ENCODE measurements at regions not wholly inside any gene's neighbourhood (a gene's known extent, or its start where the extent isn't known, plus 50 kb on each side); places are given as distances from the start of the nearest gene placed in this dataset.
A peak's percentile ranks its signal among the peaks of the same experiment; 100 is the strongest.

DNA sequence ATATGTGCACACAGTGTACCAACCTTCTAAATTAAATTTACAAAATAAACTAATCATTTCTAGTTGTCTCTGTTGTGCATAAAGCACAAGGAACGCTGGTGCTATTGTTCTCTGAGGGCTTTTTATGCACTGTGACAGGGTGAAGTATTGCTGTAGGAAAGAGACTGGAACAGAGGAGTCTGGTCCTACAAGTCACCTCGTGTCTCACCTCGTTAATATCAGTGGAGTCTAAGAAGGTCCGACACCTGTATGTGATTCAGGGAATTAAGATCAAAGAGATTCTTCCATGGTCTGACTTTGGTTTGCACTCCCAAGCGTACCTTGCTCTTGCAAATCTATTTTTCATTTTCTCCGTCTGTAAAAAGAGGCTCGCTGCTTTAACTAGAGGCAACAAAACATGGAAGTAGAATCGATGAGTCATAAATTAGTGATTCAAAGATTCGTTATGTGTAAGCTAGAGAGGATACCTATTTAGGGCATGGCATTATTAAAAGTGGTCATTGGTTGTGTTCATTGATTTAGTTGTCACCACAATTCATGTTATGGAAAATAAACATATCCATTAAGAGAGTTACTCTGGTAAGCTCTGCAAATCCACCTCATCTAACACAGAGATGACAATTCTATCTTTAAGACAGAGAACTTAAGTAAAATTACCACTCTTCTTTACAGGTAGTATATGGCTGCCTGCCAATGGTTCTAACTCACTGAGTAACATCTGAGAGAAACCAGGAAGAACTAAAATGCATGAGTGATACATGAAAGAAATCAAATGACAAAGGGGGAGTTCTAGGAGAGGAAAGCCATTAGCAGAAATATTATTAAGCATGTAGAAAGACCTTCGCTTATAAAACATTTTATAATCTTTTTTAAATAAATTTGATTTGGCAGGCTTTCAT lies 219.4 kb upstream of the GBE1 start:
- H3K9me3 Mint-ChIP-seq, result peaks cover 0 to 4% (median 0%) of the 10 kb centered on the region in 3 donors
- H3K27ac Mint-ChIP-seq, result no peak overlapping the region
- no peaks in the 10 kb centered on the region for H3K4me1 Mint-ChIP-seq
- no peak overlapping the region for H3K4me3 Mint-ChIP-seq
- H3K27me3 Mint-ChIP-seq, result no peaks in the 10 kb centered on the region
- no peaks in the 10 kb centered on the region for H3K36me3 Mint-ChIP-seq

- Mint-ChIP-seq H3K27ac (no peak overlapping the region), H3K4me1 (peaks cover 0 to 2% (median 0%) of the 10 kb centered on the region in 3 donors), H3K27me3 (no peaks in the 10 kb centered on the region), H3K4me3 (no peak overlapping the region), H3K36me3 (no peaks in the 10 kb centered on the region), H3K9me3 (peaks cover 0 to 2% (median 0%) of the 10 kb centered on the region in 3 donors)
Observed at GRCh38 chr3:81974751-81975150, 213.3 kb upstream of the GBE1 start.

- Mint-ChIP-seq H3K27me3 (no peaks in the 10 kb centered on the region), H3K4me1 (peaks cover 0 to 2% (median 0%) of the 10 kb centered on the region in 3 donors), H3K4me3 (no peak overlapping the region), H3K27ac (no peak overlapping the region), H3K9me3 (no peaks in the 10 kb centered on the region), H3K36me3 (no peaks in the 10 kb centered on the region)
Observed at GRCh38 chr3:81968658-81969057, 207.2 kb upstream of the GBE1 start.

GRCh38 chr3:81967393-81967792 lies 205.9 kb upstream of the GBE1 start:
- H3K4me1 Mint-ChIP-seq, result no peaks in the 10 kb centered on the region
- peaks cover 0 to under 1% (median 0%) of the 10 kb centered on the region in 3 donors for H3K9me3 Mint-ChIP-seq

DNA sequence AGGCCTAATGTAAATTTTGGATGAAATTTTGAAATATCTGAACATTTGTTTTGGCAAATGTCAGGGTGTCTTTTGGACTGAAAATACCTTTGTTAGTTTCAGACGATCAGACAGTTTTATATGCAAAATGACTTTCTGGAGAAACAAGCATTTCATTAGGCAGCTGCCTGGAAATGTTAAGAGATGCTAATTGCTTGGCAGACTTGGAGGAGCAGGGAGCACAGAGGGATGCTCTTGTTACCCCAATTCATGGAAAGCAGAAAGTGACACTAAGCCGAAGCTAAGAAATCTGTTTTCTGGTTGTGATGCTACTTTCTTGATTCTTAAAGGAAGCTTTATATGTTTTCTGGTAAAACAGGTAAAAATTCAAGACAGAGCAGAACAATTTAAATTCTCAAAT lies 204.3 kb upstream of the GBE1 start:
- Mint-ChIP-seq H3K27ac (no peak overlapping the region), H3K4me3 (no peak overlapping the region), H3K4me1 (no peaks in the 10 kb centered on the region), H3K36me3 (no peaks in the 10 kb centered on the region), H3K27me3 (no peaks in the 10 kb centered on the region), H3K9me3 (peaks cover 0 to 2% (median 0%) of the 10 kb centered on the region in 3 donors)

More at GRCh38 chr3:81967393-81967792, 205.9 kb upstream of the GBE1 start:
- Mint-ChIP-seq H3K4me3 (no peak overlapping the region), H3K27me3 (no peaks in the 10 kb centered on the region), H3K27ac (no peak overlapping the region), H3K36me3 (no peaks in the 10 kb centered on the region)

DNA sequence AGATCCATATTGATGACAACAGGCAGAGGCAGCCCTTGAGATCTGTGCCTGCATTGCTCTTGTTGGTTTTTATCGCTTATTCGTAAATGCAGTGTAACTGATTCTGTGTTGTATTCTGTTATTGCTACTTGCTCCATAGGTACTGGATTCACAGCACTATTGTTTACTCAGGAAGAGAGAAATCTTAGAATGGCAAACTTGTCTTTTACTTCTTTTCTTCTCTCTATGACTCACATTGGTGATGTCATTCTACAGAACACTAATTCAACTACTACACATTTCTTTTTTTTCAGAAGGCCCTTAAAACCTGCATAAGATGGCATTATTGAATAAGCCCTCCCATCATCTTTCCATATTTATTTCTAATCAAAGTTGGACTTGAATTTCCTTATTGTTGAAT lies 201.0 kb upstream of the GBE1 start:
- no peaks in the 10 kb centered on the region for H3K27me3 Mint-ChIP-seq
- H3K9me3 Mint-ChIP-seq, result peaks cover 0 to 2% (median 0%) of the 10 kb centered on the region in 3 donors
- no peaks in the 10 kb centered on the region for H3K36me3 Mint-ChIP-seq

DNA sequence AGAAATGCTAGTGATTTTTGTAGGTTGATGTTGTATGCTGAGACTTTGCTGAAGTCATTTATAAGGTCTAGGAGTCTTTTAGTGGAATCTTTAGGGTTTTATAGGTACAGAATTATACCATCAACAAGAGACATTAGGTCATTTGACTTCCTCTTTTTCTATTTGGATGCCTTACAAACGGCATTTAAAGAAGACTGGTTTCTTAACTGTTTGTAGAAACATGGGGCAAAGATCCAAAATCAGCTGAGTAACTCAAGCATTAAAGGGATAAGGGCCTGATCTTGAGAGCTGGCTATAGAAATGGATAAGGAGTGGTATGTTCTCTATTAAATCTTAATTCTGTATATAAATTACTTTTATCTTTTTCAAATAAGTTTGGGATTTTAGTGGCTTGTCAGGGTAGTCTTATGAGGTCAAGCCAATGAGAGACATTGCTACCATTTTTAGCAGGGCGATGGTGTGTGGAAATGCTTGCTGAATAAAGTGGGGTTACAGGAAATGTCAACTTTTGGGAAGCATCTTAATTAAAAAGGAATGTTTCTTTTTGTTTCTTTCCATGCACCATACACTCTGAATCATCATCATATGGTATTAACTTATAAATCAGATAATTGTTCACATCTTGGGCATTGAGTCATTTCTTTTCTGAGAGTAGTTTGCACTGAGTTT lies 197.7 kb upstream of the GBE1 start:
- Mint-ChIP-seq H3K4me1 (no peaks in the 10 kb centered on the region), H3K9me3 (peaks cover 0 to 5% (median 2%) of the 10 kb centered on the region in 3 donors), H3K36me3 (no peaks in the 10 kb centered on the region), H3K4me3 (no peak overlapping the region), H3K27ac (no peak overlapping the region), H3K27me3 (no peaks in the 10 kb centered on the region)

More for the DNA sequence above, 201.0 kb upstream of the GBE1 start:
- no peak overlapping the region for H3K4me3 Mint-ChIP-seq
- no peaks in the 10 kb centered on the region for H3K4me1 Mint-ChIP-seq
- H3K27ac Mint-ChIP-seq, result no peak overlapping the region

- no peaks in the 10 kb centered on the region for H3K36me3 Mint-ChIP-seq
- H3K27ac Mint-ChIP-seq, result no peak overlapping the region
- no peak overlapping the region for H3K4me3 Mint-ChIP-seq
- H3K27me3 Mint-ChIP-seq, result no peaks in the 10 kb centered on the region
- peaks cover 0 to 5% (median 0%) of the 10 kb centered on the region in 3 donors for H3K9me3 Mint-ChIP-seq
- no peaks in the 10 kb centered on the region for H3K4me1 Mint-ChIP-seq
Observed at GRCh38 chr3:81955878-81956277, 194.4 kb upstream of the GBE1 start.

DNA sequence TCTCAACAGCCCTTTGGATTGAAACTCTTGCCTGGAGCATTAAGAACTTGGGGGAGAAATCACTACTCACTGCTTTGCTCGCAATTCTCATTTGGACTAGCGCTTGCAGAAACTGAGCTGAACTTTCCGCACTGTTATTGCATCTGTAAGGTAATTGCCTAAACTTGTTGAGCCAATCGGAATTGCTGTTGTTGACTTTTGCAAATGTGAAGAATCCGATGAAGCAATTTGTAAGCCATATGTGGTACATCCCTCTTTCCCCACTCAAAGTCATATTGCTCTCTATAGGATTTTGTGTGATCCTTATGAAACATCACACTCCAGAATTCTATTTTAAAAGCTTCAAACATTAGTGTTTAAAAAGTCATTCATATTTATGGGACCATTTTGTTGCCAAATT lies 191.7 kb upstream of the GBE1 start:
- no peak overlapping the region for H3K27ac Mint-ChIP-seq
- H3K4me3 Mint-ChIP-seq, result no peak overlapping the region
- no peaks in the 10 kb centered on the region for H3K36me3 Mint-ChIP-seq
- H3K9me3 Mint-ChIP-seq, result peaks cover 0 to 5% (median 0%) of the 10 kb centered on the region in 3 donors
- H3K4me1 Mint-ChIP-seq, result no peaks in the 10 kb centered on the region
- no peaks in the 10 kb centered on the region for H3K27me3 Mint-ChIP-seq

GRCh38 chr3:81952141-81952540 lies 190.7 kb upstream of the GBE1 start:
- H3K36me3 Mint-ChIP-seq, result no peaks in the 10 kb centered on the region
- no peak overlapping the region for H3K4me3 Mint-ChIP-seq
- H3K27ac Mint-ChIP-seq, result no peak overlapping the region
- no peaks in the 10 kb centered on the region for H3K27me3 Mint-ChIP-seq
- no peaks in the 10 kb centered on the region for H3K4me1 Mint-ChIP-seq
- H3K9me3 Mint-ChIP-seq, result peaks cover 0 to 9% (median 0%) of the 10 kb centered on the region in 3 donors

GRCh38 chr3:81951636-81952035 lies 190.2 kb upstream of the GBE1 start:
- Mint-ChIP-seq H3K36me3 (no peaks in the 10 kb centered on the region), H3K4me3 (no peak overlapping the region), H3K4me1 (no peaks in the 10 kb centered on the region), H3K27me3 (no peaks in the 10 kb centered on the region), H3K27ac (no peak overlapping the region), H3K9me3 (peaks cover 0 to 9% (median 0%) of the 10 kb centered on the region in 3 donors)

DNA sequence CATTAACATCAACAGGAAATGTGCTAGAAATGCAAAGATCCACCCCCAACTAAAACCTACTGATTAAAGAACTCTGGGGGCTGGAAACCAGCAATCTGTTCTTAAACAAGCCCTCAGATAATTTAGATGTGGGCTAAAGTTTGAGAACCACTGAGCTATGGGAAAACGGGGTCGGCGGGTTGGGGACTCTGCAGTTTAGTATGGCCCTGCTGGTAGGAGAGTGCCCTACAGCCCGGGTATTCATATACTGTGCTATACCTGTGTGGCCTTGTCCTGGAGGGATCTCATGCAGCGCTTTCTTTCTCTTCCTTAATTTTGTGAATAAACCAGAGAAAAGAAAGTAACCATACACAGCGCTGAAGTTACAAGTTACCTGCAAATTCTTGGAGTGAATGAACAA lies 189.7 kb upstream of the GBE1 start:
- no peaks in the 10 kb centered on the region for H3K27me3 Mint-ChIP-seq
- no peaks in the 10 kb centered on the region for H3K4me1 Mint-ChIP-seq
- H3K4me3 Mint-ChIP-seq, result no peak overlapping the region
- no peak overlapping the region for H3K27ac Mint-ChIP-seq
- no peaks in the 10 kb centered on the region for H3K36me3 Mint-ChIP-seq
- H3K9me3 Mint-ChIP-seq, result peaks cover 0 to 7% (median 0%) of the 10 kb centered on the region in 3 donors

GRCh38 chr3:81947359-81947758 lies 185.9 kb upstream of the GBE1 start:
- Mint-ChIP-seq H3K27me3 (no peaks in the 10 kb centered on the region), H3K36me3 (no peaks in the 10 kb centered on the region), H3K9me3 (peaks cover 0 to 22% (median 3%) of the 10 kb centered on the region in 3 donors)

GRCh38 chr3:81938681-81939080 lies 177.2 kb upstream of the GBE1 start:
- Mint-ChIP-seq H3K4me1 (no peaks in the 10 kb centered on the region), H3K27ac (no peak overlapping the region), H3K36me3 (no peaks in the 10 kb centered on the region), H3K9me3 (peaks cover 2 to 12% (median 2%) of the 10 kb centered on the region in 3 donors), H3K27me3 (no peaks in the 10 kb centered on the region), H3K4me3 (no peak overlapping the region)

More at GRCh38 chr3:81947359-81947758, 185.9 kb upstream of the GBE1 start:
- Mint-ChIP-seq H3K4me3 (no peak overlapping the region), H3K4me1 (no peaks in the 10 kb centered on the region), H3K27ac (peak overlapping the region in 1 of 3 donors; percentile 39)

- no peak overlapping the region for H3K4me3 Mint-ChIP-seq
- no peak overlapping the region for H3K27ac Mint-ChIP-seq
- H3K27me3 Mint-ChIP-seq, result no peaks in the 10 kb centered on the region
- no peaks in the 10 kb centered on the region for H3K4me1 Mint-ChIP-seq
- H3K36me3 Mint-ChIP-seq, result no peaks in the 10 kb centered on the region
- peaks cover 0 to 4% (median 0%) of the 10 kb centered on the region in 3 donors for H3K9me3 Mint-ChIP-seq
Observed at GRCh38 chr3:81936817-81937216, 175.4 kb upstream of the GBE1 start.
